ENCODE measurements at regions not wholly inside any gene's neighbourhood (a gene's known extent, or its start where the extent isn't known, plus 50 kb on each side); places are given as distances from the start of the nearest gene placed in this dataset.

GRCh38 chr4:17272154-17272553 is 239.7 kb downstream of the QDPR start:
- TF ChIP-seq POLR2A (IDR thresholded peaks at IDR 0.05; ENCODE audit: low read length) (no peak), GATA1 (IDR thresholded peaks at IDR 0.05; ENCODE audit: low read depth, low read length) (no peak)

Data from erythroblast (primary cell).